ENCODE measurements at regions not wholly inside any gene's neighbourhood (a gene's known extent, or its start where the extent isn't known, plus 50 kb on each side); places are given as distances from the start of the nearest gene placed in this dataset.

GRCh38 chr17:77654296-77654695, 304.2 kb upstream of the TNRC6C start:
- Histone ChIP-seq H3K27ac (ENCODE audit: low read depth, low read length) (no peak overlapping the region), H3K4me3 (ENCODE audit: low read length) (no peak overlapping the region), H4K20me1 (ENCODE audit: control insufficient read depth, insufficient read depth, low read depth, low read length) (no peaks in the 10 kb centered on the region), H3K79me2 (ENCODE audit: control insufficient read depth, low read length) (no peaks in the 10 kb centered on the region), H3F3A (ENCODE audit: control insufficient read depth, insufficient read depth) (no peaks in the 10 kb centered on the region), H3K4me2 (ENCODE audit: low read length) (no peak overlapping the region), H3K36me3 (ENCODE audit: control insufficient read depth, low read length) (no peaks in the 10 kb centered on the region), H3K27me3 (ENCODE audit: control insufficient read depth, low read length) (peaks cover 40% of the 10 kb centered on the region), H3K4me1 (ENCODE audit: control insufficient read depth, low read length) (no peaks in the 10 kb centered on the region), H3K9me2 (replicated peaks; ENCODE audit: control insufficient read depth, low read length) (no peaks in the 10 kb centered on the region), H3K9me3 (ENCODE audit: control insufficient read depth, insufficient read depth, low read length) (no peaks in the 10 kb centered on the region)
- TF ChIP-seq EZH2phosphoT487 (IDR thresholded peaks at IDR 0.05; ENCODE audit: borderline replicate concordance, low read length) (no peak), CTCF (IDR thresholded peaks at IDR 0.05; ENCODE audit: low read depth, low read length, poor library complexity, severe bottlenecking) (no peak)

GRCh38 chr17:77654850-77655249, 303.7 kb upstream of the TNRC6C start:
- TF ChIP-seq CTCF (IDR thresholded peaks at IDR 0.05; ENCODE audit: low read depth, low read length, poor library complexity, severe bottlenecking), result no peak
- TF ChIP-seq EZH2phosphoT487 (IDR thresholded peaks at IDR 0.05; ENCODE audit: borderline replicate concordance, low read length), result no peak
- Histone ChIP-seq H4K20me1 (ENCODE audit: control insufficient read depth, insufficient read depth, low read depth, low read length) (no peaks in the 10 kb centered on the region), H3K9me3 (ENCODE audit: control insufficient read depth, insufficient read depth, low read length) (no peaks in the 10 kb centered on the region), H3K79me2 (ENCODE audit: control insufficient read depth, low read length) (no peaks in the 10 kb centered on the region), H3K4me2 (ENCODE audit: low read length) (no peak overlapping the region), H3K9me2 (replicated peaks; ENCODE audit: control insufficient read depth, low read length) (no peaks in the 10 kb centered on the region), H3K4me1 (ENCODE audit: control insufficient read depth, low read length) (no peaks in the 10 kb centered on the region), H3K36me3 (ENCODE audit: control insufficient read depth, low read length) (no peaks in the 10 kb centered on the region), H3F3A (ENCODE audit: control insufficient read depth, insufficient read depth) (no peaks in the 10 kb centered on the region), H3K27ac (ENCODE audit: low read depth, low read length) (no peak overlapping the region), H3K27me3 (ENCODE audit: control insufficient read depth, low read length) (peaks cover 40% of the 10 kb centered on the region), H3K4me3 (ENCODE audit: low read length) (no peak overlapping the region)

- Histone ChIP-seq H3K27ac (ENCODE audit: low read depth, low read length) (no peak overlapping the region), H3K9me3 (ENCODE audit: control insufficient read depth, insufficient read depth, low read length) (no peaks in the 10 kb centered on the region), H4K20me1 (ENCODE audit: control insufficient read depth, insufficient read depth, low read depth, low read length) (no peaks in the 10 kb centered on the region), H3K79me2 (ENCODE audit: control insufficient read depth, low read length) (no peaks in the 10 kb centered on the region), H3F3A (ENCODE audit: control insufficient read depth, insufficient read depth) (no peaks in the 10 kb centered on the region), H3K36me3 (ENCODE audit: control insufficient read depth, low read length) (no peaks in the 10 kb centered on the region), H3K4me3 (ENCODE audit: low read length) (no peak overlapping the region), H3K4me2 (ENCODE audit: low read length) (no peak overlapping the region), H3K27me3 (ENCODE audit: control insufficient read depth, low read length) (peaks cover 46% of the 10 kb centered on the region), H3K4me1 (ENCODE audit: control insufficient read depth, low read length) (no peaks in the 10 kb centered on the region), H3K9me2 (replicated peaks; ENCODE audit: control insufficient read depth, low read length) (no peaks in the 10 kb centered on the region)
- TF ChIP-seq CTCF (IDR thresholded peaks at IDR 0.05; ENCODE audit: low read depth, low read length, poor library complexity, severe bottlenecking) (no peak), EZH2phosphoT487 (IDR thresholded peaks at IDR 0.05; ENCODE audit: borderline replicate concordance, low read length) (no peak)
Observed at GRCh38 chr17:77656054-77656453, 302.4 kb upstream of the TNRC6C start.

GRCh38 chr17:77657839-77658238, 300.7 kb upstream of the TNRC6C start:
- Histone ChIP-seq H3K4me1 (ENCODE audit: control insufficient read depth, low read length) (no peaks in the 10 kb centered on the region), H4K20me1 (ENCODE audit: control insufficient read depth, insufficient read depth, low read depth, low read length) (no peaks in the 10 kb centered on the region), H3K27me3 (ENCODE audit: control insufficient read depth, low read length) (peaks cover 46% of the 10 kb centered on the region), H3K9me2 (replicated peaks; ENCODE audit: control insufficient read depth, low read length) (no peaks in the 10 kb centered on the region), H3K36me3 (ENCODE audit: control insufficient read depth, low read length) (no peaks in the 10 kb centered on the region), H3K27ac (ENCODE audit: low read depth, low read length) (no peak overlapping the region), H3K9me3 (ENCODE audit: control insufficient read depth, insufficient read depth, low read length) (no peaks in the 10 kb centered on the region), H3K4me2 (ENCODE audit: low read length) (no peak overlapping the region), H3F3A (ENCODE audit: control insufficient read depth, insufficient read depth) (no peaks in the 10 kb centered on the region), H3K4me3 (ENCODE audit: low read length) (no peak overlapping the region), H3K79me2 (ENCODE audit: control insufficient read depth, low read length) (no peaks in the 10 kb centered on the region)
- TF ChIP-seq EZH2phosphoT487 (IDR thresholded peaks at IDR 0.05; ENCODE audit: borderline replicate concordance, low read length) (no peak), CTCF (IDR thresholded peaks at IDR 0.05; ENCODE audit: low read depth, low read length, poor library complexity, severe bottlenecking) (no peak)
